SK-N-SH treated with all-trans-retinoic acid at 6 μM for 48 hours (cell line): ENCODE measurements at regions not wholly inside any gene's neighbourhood (a gene's known extent, or its start where the extent isn't known, plus 50 kb on each side); places are given as distances from the start of the nearest gene placed in this dataset.

ENCODE experiments used
- ATAC-seq: fragments of 200-7000 bp; cut with Tn5 transposase; 3 replicates; pipeline ENCODE4 v1.9.1; 2020; ENCODE audit warnings: mild to moderate bottlenecking, moderate library complexity
- ARNTL ChIP-seq: fragments of 450-650 bp; formaldehyde crosslinking; IDR thresholded peaks from 2 replicates; pipeline ENCODE4 v1.5.0; 2020; ENCODE audit warnings: low read depth, mild to moderate bottlenecking, moderate library complexity, borderline replicate concordance
- BACH2 ChIP-seq: fragments of 250-450 bp; sonication (Bioruptor Pico); IDR thresholded peaks from 2 replicates; pipeline ENCODE4 v1.9.0; 2021; ENCODE audit warnings: mild to moderate bottlenecking, borderline replicate concordance
- CREB5 ChIP-seq: fragments of 250-450 bp; sonication (Bioruptor Pico); IDR thresholded peaks from 2 replicates; pipeline ENCODE4 v1.5.1; 2020; ENCODE audit warnings: low read depth, mild to moderate bottlenecking, moderate library complexity
- CSDC2 ChIP-seq: fragments of 250-450 bp; sonication (Bioruptor Pico); IDR thresholded peaks from 2 replicates; pipeline ENCODE4 v1.5.0; 2020; ENCODE audit warnings: mild to moderate bottlenecking, moderate library complexity
- GLIS3 ChIP-seq: fragments of 250-450 bp; sonication (Bioruptor Pico); IDR thresholded peaks from 2 replicates; pipeline ENCODE4 v1.5.0; 2020; ENCODE audit warnings: mild to moderate bottlenecking, moderate library complexity
- ISL1 ChIP-seq: fragments of 250-450 bp; sonication (Bioruptor Pico); IDR thresholded peaks from 2 replicates; pipeline ENCODE4 v2.1.2; 2022; ENCODE audit warnings: mild to moderate bottlenecking, moderate library complexity
- PATZ1 ChIP-seq: fragments of 250-450 bp; sonication (Bioruptor Pico); IDR thresholded peaks from 2 replicates; pipeline ENCODE4 v1.8.0; 2020; ENCODE audit warnings: mild to moderate bottlenecking, moderate library complexity, borderline replicate concordance
- POU6F1 ChIP-seq: fragments of 250-450 bp; sonication (Bioruptor Pico); IDR thresholded peaks from 2 replicates; pipeline ENCODE4 v1.8.0; 2021; ENCODE audit warnings: low read depth, mild to moderate bottlenecking, moderate library complexity, borderline replicate concordance
- RARB ChIP-seq: fragments of 250-450 bp; sonication (Bioruptor Pico); IDR thresholded peaks from 2 replicates; pipeline ENCODE4 v1.8.0; 2021; ENCODE audit warnings: mild to moderate bottlenecking, moderate library complexity
- SNAI2 ChIP-seq: fragments of 250-450 bp; sonication (Bioruptor Pico); IDR thresholded peaks from 2 replicates; pipeline ENCODE4 v1.5.0; 2020; ENCODE audit warnings: mild to moderate bottlenecking, moderate library complexity
- TCF4 ChIP-seq: fragments of 250-450 bp; sonication (Bioruptor Pico); IDR thresholded peaks from 2 replicates; pipeline ENCODE4 v1.8.0; 2021; ENCODE audit warnings: mild to moderate bottlenecking, moderate library complexity, borderline replicate concordance
- TOX ChIP-seq: fragments of 250-450 bp; sonication (Bioruptor Pico); IDR thresholded peaks from 2 replicates; pipeline ENCODE4 v1.8.0; 2021; ENCODE audit warnings: mild to moderate bottlenecking, moderate library complexity, borderline replicate concordance
- ZC3H10 ChIP-seq: fragments of 250-450 bp; sonication (Bioruptor Pico); IDR thresholded peaks from 2 replicates; pipeline ENCODE4 v1.5.1; 2021; ENCODE audit warnings: mild to moderate bottlenecking, moderate library complexity
- ZFP3 ChIP-seq: fragments of 250-450 bp; sonication (Bioruptor Pico); IDR thresholded peaks from 2 replicates; pipeline ENCODE4 v1.5.0; 2020; ENCODE audit warnings: mild to moderate bottlenecking, moderate library complexity
- ZFP30 ChIP-seq: fragments of 450-650 bp; formaldehyde crosslinking; IDR thresholded peaks from 2 replicates; pipeline ENCODE4 v1.5.0; 2022; ENCODE audit warnings: mild to moderate bottlenecking, moderate library complexity
- ZNF565 ChIP-seq: fragments of 450-650 bp; formaldehyde crosslinking; conservative IDR thresholded peaks from 2 replicates; pipeline ENCODE4 v1.5.0; 2020; ENCODE audit warnings: low read depth, mild to moderate bottlenecking, moderate library complexity
- ZNF70 ChIP-seq: fragments of 450-650 bp; formaldehyde crosslinking; IDR thresholded peaks from 2 replicates; pipeline ENCODE4 v1.5.0; 2020; ENCODE audit warnings: mild to moderate bottlenecking, moderate library complexity
- ZNF8 ChIP-seq: fragments of 450-650 bp; formaldehyde crosslinking; IDR thresholded peaks from 2 replicates; pipeline ENCODE4 v1.5.0; 2020; ENCODE audit warnings: mild to moderate bottlenecking, moderate library complexity
- TF ChIP-seq, protein P1 (sequence below): fragments of 250-450 bp; sonication (Bioruptor Pico); IDR thresholded peaks from 2 replicates; pipeline ENCODE4 v1.5.0; 2020; ENCODE audit warnings: mild to moderate bottlenecking, moderate library complexity
- TF ChIP-seq, protein P2 (sequence below): fragments of 250-450 bp; sonication (Bioruptor Pico); IDR thresholded peaks from 2 replicates; pipeline ENCODE4 v1.5.1; 2021; ENCODE audit warnings: mild to moderate bottlenecking, moderate library complexity

GRCh38 chr2:131673400-131674173, 145.9 kb downstream of the CCDC74A start:
- peak; percentile 98 for ATAC-seq
- no peak for TF ChIP-seq PATZ1 (CRISPR knock-in tag)
- TF ChIP-seq ZC3H10 (CRISPR knock-in tag) = no peak
- no peak for TF ChIP-seq ZFP3 (CRISPR knock-in tag)
- TF ChIP-seq ISL1 (CRISPR knock-in tag) = no peak
- no peak for TF ChIP-seq CSDC2 (CRISPR knock-in tag)
- no peak for TF ChIP-seq ZNF565
- no peak for TF ChIP-seq ZFP30 (CRISPR knock-in tag)
- TF ChIP-seq SNAI2 (CRISPR knock-in tag) = no peak

DNA sequence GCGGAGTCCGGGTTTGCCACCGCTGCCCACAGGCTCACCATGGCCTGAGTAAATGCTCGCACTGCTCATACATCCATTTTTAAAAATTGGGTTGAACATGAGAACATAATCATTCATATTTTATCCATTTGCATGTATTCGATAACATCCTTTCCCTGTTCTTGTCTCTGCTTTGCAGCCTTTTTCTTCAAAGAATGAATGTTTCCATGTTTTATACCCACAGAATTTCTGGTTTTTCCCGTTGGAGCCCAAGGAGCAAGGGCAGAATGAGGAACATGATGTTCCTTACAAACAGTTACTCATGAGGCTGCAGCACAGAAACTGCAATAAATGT, 146.5 kb downstream of the CCDC74A start:
- TF ChIP-seq, protein P1, sequence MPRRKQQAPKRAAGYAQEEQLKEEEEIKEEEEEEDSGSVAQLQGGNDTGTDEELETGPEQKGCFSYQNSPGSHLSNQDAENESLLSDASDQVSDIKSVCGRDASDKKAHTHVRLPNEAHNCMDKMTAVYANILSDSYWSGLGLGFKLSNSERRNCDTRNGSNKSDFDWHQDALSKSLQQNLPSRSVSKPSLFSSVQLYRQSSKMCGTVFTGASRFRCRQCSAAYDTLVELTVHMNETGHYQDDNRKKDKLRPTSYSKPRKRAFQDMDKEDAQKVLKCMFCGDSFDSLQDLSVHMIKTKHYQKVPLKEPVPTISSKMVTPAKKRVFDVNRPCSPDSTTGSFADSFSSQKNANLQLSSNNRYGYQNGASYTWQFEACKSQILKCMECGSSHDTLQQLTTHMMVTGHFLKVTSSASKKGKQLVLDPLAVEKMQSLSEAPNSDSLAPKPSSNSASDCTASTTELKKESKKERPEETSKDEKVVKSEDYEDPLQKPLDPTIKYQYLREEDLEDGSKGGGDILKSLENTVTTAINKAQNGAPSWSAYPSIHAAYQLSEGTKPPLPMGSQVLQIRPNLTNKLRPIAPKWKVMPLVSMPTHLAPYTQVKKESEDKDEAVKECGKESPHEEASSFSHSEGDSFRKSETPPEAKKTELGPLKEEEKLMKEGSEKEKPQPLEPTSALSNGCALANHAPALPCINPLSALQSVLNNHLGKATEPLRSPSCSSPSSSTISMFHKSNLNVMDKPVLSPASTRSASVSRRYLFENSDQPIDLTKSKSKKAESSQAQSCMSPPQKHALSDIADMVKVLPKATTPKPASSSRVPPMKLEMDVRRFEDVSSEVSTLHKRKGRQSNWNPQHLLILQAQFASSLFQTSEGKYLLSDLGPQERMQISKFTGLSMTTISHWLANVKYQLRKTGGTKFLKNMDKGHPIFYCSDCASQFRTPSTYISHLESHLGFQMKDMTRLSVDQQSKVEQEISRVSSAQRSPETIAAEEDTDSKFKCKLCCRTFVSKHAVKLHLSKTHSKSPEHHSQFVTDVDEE (CRISPR knock-in tag) = no peak
- TF ChIP-seq TOX (CRISPR knock-in tag) (no peak), CREB5 (CRISPR knock-in tag) (no peak), ARNTL (CRISPR knock-in tag) (no peak), POU6F1 (no peak), BACH2 (CRISPR knock-in tag) (no peak), RARB (no peak), ZC3H10 (CRISPR knock-in tag) (no peak), ZNF565 (no peak), ZNF8 (CRISPR knock-in tag) (no peak), ZFP30 (CRISPR knock-in tag) (no peak), ISL1 (CRISPR knock-in tag) (no peak), GLIS3 (CRISPR knock-in tag) (no peak), ZFP3 (CRISPR knock-in tag) (no peak), TCF4 (CRISPR knock-in tag) (no peak), PATZ1 (CRISPR knock-in tag) (no peak), ZNF70 (no peak)
- TF ChIP-seq, protein P2, sequence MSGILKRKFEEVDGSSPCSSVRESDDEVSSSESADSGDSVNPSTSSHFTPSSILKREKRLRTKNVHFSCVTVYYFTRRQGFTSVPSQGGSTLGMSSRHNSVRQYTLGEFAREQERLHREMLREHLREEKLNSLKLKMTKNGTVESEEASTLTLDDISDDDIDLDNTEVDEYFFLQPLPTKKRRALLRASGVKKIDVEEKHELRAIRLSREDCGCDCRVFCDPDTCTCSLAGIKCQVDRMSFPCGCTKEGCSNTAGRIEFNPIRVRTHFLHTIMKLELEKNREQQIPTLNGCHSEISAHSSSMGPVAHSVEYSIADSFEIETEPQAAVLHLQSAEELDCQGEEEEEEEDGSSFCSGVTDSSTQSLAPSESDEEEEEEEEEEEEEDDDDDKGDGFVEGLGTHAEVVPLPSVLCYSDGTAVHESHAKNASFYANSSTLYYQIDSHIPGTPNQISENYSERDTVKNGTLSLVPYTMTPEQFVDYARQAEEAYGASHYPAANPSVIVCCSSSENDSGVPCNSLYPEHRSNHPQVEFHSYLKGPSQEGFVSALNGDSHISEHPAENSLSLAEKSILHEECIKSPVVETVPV (CRISPR knock-in tag) = no peak
- ATAC-seq = no peak

- ATAC-seq = peak; percentile 48
Measured at GRCh38 chr2:131681611-131682121, 154.0 kb downstream of the CCDC74A start.
